HG02973 (cell line): ENCODE measurements at regions not wholly inside any gene's neighbourhood (a gene's known extent, or its start where the extent isn't known, plus 50 kb on each side); places are given as distances from the start of the nearest gene placed in this dataset.
"Not testable (repeated sequence)": the region's sequence is repeated elsewhere in the genome, so short reads cannot be mapped to it uniquely, and the experiment has no call there.

ENCODE experiments used
- ATAC-seq: cut with Tn5 transposase; IDR thresholded peaks from one replicate; pipeline ENCODE4 v1.9.1; 2021; ENCODE audit warnings: moderate library complexity; ENCODE audit not compliant: unreplicated experiment

- ATAC-seq = no peak
Measured at GRCh38 chr2:3039188-3040065, 338.2 kb downstream of the EIPR1 start.

GRCh38 chr2:3038636-3039035 lies 339.0 kb downstream of the EIPR1 start:
- ATAC-seq = no peak

GRCh38 chr2:3037196-3038194 lies 340.1 kb downstream of the EIPR1 start:
- no peak for ATAC-seq

- no peak for ATAC-seq
Measured at GRCh38 chr2:3036432-3037125, 341.0 kb downstream of the EIPR1 start.

GRCh38 chr2:3035385-3036050 lies 342.1 kb downstream of the EIPR1 start:
- ATAC-seq = no peak

- no peak for ATAC-seq
Measured at GRCh38 chr2:3034856-3035255, 342.8 kb downstream of the EIPR1 start.

- no peak for ATAC-seq
Measured at GRCh38 chr2:3034396-3034795, 343.2 kb downstream of the EIPR1 start.

GRCh38 chr2:3033315-3033714 lies 344.3 kb downstream of the EIPR1 start:
- ATAC-seq = no peak

GRCh38 chr2:3030791-3031190 lies 346.8 kb downstream of the EIPR1 start:
- not testable (repeated sequence) for ATAC-seq

GRCh38 chr2:3025984-3026383 lies 351.6 kb downstream of the EIPR1 start:
- no peak for ATAC-seq

GRCh38 chr2:3025261-3025660 lies 352.4 kb downstream of the EIPR1 start:
- no peak for ATAC-seq

GRCh38 chr2:3024401-3024935 lies 353.1 kb downstream of the EIPR1 start:
- no peak for ATAC-seq

- no peak for ATAC-seq
Measured at GRCh38 chr2:3023531-3023930, 354.1 kb downstream of the EIPR1 start.

- ATAC-seq = no peak
Measured at GRCh38 chr2:3022841-3023372, 354.7 kb downstream of the EIPR1 start.

- ATAC-seq = no peak
Measured at GRCh38 chr2:3021720-3022119, 355.9 kb downstream of the EIPR1 start.

GRCh38 chr2:3010001-3010400 lies 367.6 kb downstream of the EIPR1 start:
- no peak for ATAC-seq

- no peak for ATAC-seq
Measured at GRCh38 chr2:3009483-3009882, 368.1 kb downstream of the EIPR1 start.

GRCh38 chr2:3009005-3009404 lies 368.6 kb downstream of the EIPR1 start:
- ATAC-seq = no peak

GRCh38 chr2:3008561-3008960 lies 369.1 kb downstream of the EIPR1 start:
- no peak for ATAC-seq

GRCh38 chr2:3007135-3007534 lies 370.5 kb downstream of the EIPR1 start:
- ATAC-seq = no peak
